K562 (cell line): ENCODE measurements at regions not wholly inside any gene's neighbourhood (a gene's known extent, or its start where the extent isn't known, plus 50 kb on each side); places are given as distances from the start of the nearest gene placed in this dataset.

Source experiments
- ATAC-seq: fragments of 200-7000 bp; cut with Tn5 transposase; 3 replicates; pipeline ENCODE4 v1.9.1; 2020; ENCODE audit warnings: moderate library complexity
- BruUV-seq: library from RNA; stranded (reverse); fragments of 400-500 nt; replicated peaks from 2 replicates; lab custom pipeline; 2021; lab: Mats Ljungman, UMichigan
- CTCF ChIA-PET: fragments of 300-600 bp; formaldehyde crosslinking; extraction: SDS; loops from one replicate; lab custom pipeline; 2021; ENCODE audit warnings: low intra/inter-chr PET ratio; lab: Yijun Ruan, JAX
- POLR2A ChIA-PET: fragments of 300-600, 350-650 bp; sonication (Branson Sonifier 250); formaldehyde crosslinking; extraction: SDS; loops from one replicate; lab custom pipeline; 2021; ENCODE audit warnings: antibody characterized with exemption, inconsistent platforms; lab: Yijun Ruan, JAX
- DNase-seq, 4 experiments: peaks; one replicate each; pipeline versions ENCODE4 v3.0.0 to v3.0.0-alpha.2; 2011 to 2018; ENCODE audit warnings: low spot score in 3 of 4, mixed read lengths in 3 of 4; ENCODE audit errors: extremely low read depth in 1 of 4
- FAIRE-seq: peaks from 2 replicates; lab custom pipeline; 2011; peaks lifted over from hg19 to GRCh38; lab: Jason Lieb, UNC
- H2AFZ ChIP-seq: 2 replicates; pipeline ENCODE4 v1.6.0; 2011; ENCODE audit warnings: low read depth, low read length, control low read depth, inconsistent platforms
- H3K27ac ChIP-seq: fragments of 200-600 bp; 3 replicates; pipeline ENCODE4 v1.8.0; 2011; ENCODE audit warnings: low read depth, mild to moderate bottlenecking, control low read depth, inconsistent platforms, low read length, moderate library complexity, mixed read lengths; ENCODE audit errors: extremely low read depth
- H3K27me3 ChIP-seq, 2 experiments: fragments of 300-600 bp in 1 of 2; 2 replicates in 1 of 2; 3 replicates in 1 of 2; pipeline versions ENCODE4 v1.6.0 to v1.8.0; 2011; ENCODE audit warnings: inconsistent platforms in 2 of 2, low read length in 2 of 2, mild to moderate bottlenecking in 1 of 2, mixed read lengths in 1 of 2, moderate library complexity in 1 of 2; ENCODE audit not compliant: control insufficient read depth in 2 of 2, insufficient read depth in 2 of 2
- H3K36me3 ChIP-seq: fragments of 300-600 bp; 3 replicates; pipeline ENCODE4 v1.8.0; 2011; ENCODE audit warnings: mild to moderate bottlenecking, low read length, inconsistent platforms; ENCODE audit not compliant: control insufficient read depth, insufficient read depth
- H3K4me1 ChIP-seq, 2 experiments: fragments of 200-600 bp in 1 of 2; replicated peaks in 1 of 2; 2 replicates in 1 of 2; 3 replicates in 1 of 2; pipeline versions ENCODE4 v1.5.1 to v1.8.0; 2011; ENCODE audit warnings: inconsistent platforms in 2 of 2, low read length in 2 of 2, mild to moderate bottlenecking in 1 of 2, mixed read lengths in 1 of 2, moderate library complexity in 1 of 2; ENCODE audit not compliant: control insufficient read depth in 2 of 2, insufficient read depth in 2 of 2
- H3K4me2 ChIP-seq: 2 replicates; pipeline ENCODE4 v1.6.1; 2011; ENCODE audit warnings: low read length, control low read depth, inconsistent platforms, mixed read lengths; ENCODE audit not compliant: insufficient read depth
- H3K4me3 ChIP-seq: fragments of 200-600 bp; sonication (generic), shearing (Covaris generic); 2 replicates; pipeline ENCODE4 v1.5.1; 2016; ENCODE audit warnings: control low read depth, inconsistent platforms
- H3K79me2 ChIP-seq: fragments of 200-600 bp; 3 replicates; pipeline ENCODE4 v1.8.0; 2011; ENCODE audit warnings: low read length, inconsistent platforms; ENCODE audit not compliant: control insufficient read depth, insufficient read depth
- H3K9ac ChIP-seq, 2 experiments: 2 replicates each; pipeline versions ENCODE4 v1.6.0 to v1.6.1; 2011; ENCODE audit warnings: low read depth in 2 of 2, low read length in 2 of 2, control low read depth in 1 of 2, inconsistent platforms in 1 of 2, mild to moderate bottlenecking in 1 of 2, mixed read lengths in 1 of 2; ENCODE audit not compliant: insufficient read depth in 1 of 2
- H3K9me1 ChIP-seq: one replicate; pipeline ENCODE4 v1.6.0; 2011; ENCODE audit warnings: inconsistent platforms, mild to moderate bottlenecking, low read length, moderate library complexity; ENCODE audit not compliant: control insufficient read depth, insufficient read depth
- H3K9me3 ChIP-seq: replicated peaks from 2 replicates; pipeline ENCODE4 v1.5.1; 2011; ENCODE audit warnings: low read depth, low read length, inconsistent platforms; ENCODE audit not compliant: control insufficient read depth, insufficient read depth
- H4K20me1 ChIP-seq: replicated peaks from 2 replicates; pipeline ENCODE4 v1.6.1; 2011; ENCODE audit warnings: low read length, inconsistent platforms, mixed read lengths; ENCODE audit not compliant: control insufficient read depth, insufficient read depth
- ARID1B ChIP-seq: fragments of 450-650 bp; IDR thresholded peaks from 2 replicates; pipeline ENCODE4 v1.6.1; 2016; ENCODE audit warnings: antibody characterized with exemption, mild to moderate bottlenecking, inconsistent platforms
- COPS2 ChIP-seq: fragments of 450-650 bp; conservative IDR thresholded peaks from 2 replicates; pipeline ENCODE4 v1.6.1; 2016; ENCODE audit warnings: mild to moderate bottlenecking, moderate library complexity
- LARP7 ChIP-seq: fragments of 450-650 bp; IDR thresholded peaks from 2 replicates; pipeline ENCODE4 v1.6.1; 2016
- MNT ChIP-seq, 2 experiments: fragments of 450-650 bp; conservative IDR thresholded peaks; 2 replicates each; pipeline ENCODE4 v1.6.1; 2017; ENCODE audit warnings: mild to moderate bottlenecking in 2 of 2, moderate library complexity in 2 of 2
- NBN ChIP-seq: fragments of 450-650 bp; IDR thresholded peaks from 2 replicates; pipeline ENCODE4 v1.6.1; 2016; ENCODE audit warnings: low read depth, mild to moderate bottlenecking
- NCOR1 ChIP-seq: fragments of 450-650 bp; IDR thresholded peaks from 2 replicates; pipeline ENCODE4 v1.6.1; 2016; ENCODE audit warnings: mild to moderate bottlenecking, moderate library complexity
- RBM34 ChIP-seq: fragments of 200-400 bp; formaldehyde crosslinking; IDR thresholded peaks from 2 replicates; pipeline ENCODE4 v1.6.1; 2018; ENCODE audit warnings: low read length, borderline replicate concordance; ENCODE audit not compliant: insufficient read depth
- RNF2 ChIP-seq: sonication (generic); IDR thresholded peaks from 2 replicates; pipeline ENCODE4 v1.6.1; 2016
- SP2 ChIP-seq: IDR thresholded peaks from 2 replicates; pipeline ENCODE4 v1.6.1; 2011; ENCODE audit warnings: mild to moderate bottlenecking, low read depth, low read length, moderate library complexity; ENCODE audit not compliant: poor library complexity, severe bottlenecking; ENCODE audit errors: extremely low read depth
- STAT5B ChIP-seq: fragments of 250-450 bp; sonication (Bioruptor Pico); IDR thresholded peaks from 2 replicates; pipeline ENCODE4 v1.8.0; 2021; ENCODE audit warnings: mild to moderate bottlenecking, inconsistent platforms
- ZC3H11A ChIP-seq: IDR thresholded peaks from 2 replicates; pipeline ENCODE4 v1.6.1; 2012; ENCODE audit warnings: low read depth, low read length, improper control_type of control experiment
- ZNF311 ChIP-seq: fragments of 250-450 bp; sonication (Bioruptor Pico); IDR thresholded peaks from 2 replicates; pipeline ENCODE4 v1.4.0; 2020; ENCODE audit warnings: mild to moderate bottlenecking, moderate library complexity
- ZNF354B ChIP-seq: fragments of 250-450 bp; sonication (Bioruptor Pico); IDR thresholded peaks from 2 replicates; pipeline ENCODE4 v1.4.0; 2020
- ZSCAN32 ChIP-seq: fragments of 450-650 bp; formaldehyde crosslinking; IDR thresholded peaks from 2 replicates; pipeline ENCODE4 v1.4.0; 2020; ENCODE audit warnings: mild to moderate bottlenecking, moderate library complexity
- WGBS: fragments of 100-300 bp; shearing (Covaris generic); methylation state at CpG from one replicate; pipeline ENCODE4 v1.1.6; 2016; ENCODE audit warnings: low coverage, mixed read lengths; ENCODE audit not compliant: insufficient coverage; ENCODE audit errors: missing lambda C conversion rate; 5-methylcytosine and 5-hydroxymethylcytosine counted together
- in situ Hi-C: fragments of 300-500 bp; cut with MboI; formaldehyde crosslinking; loops from 4 replicates; pipeline ENCODE4 v1.15.0; 2018; ENCODE audit warnings: inconsistent platforms, mixed read lengths
- intact Hi-C: fragments of 100-400 bp; cut with micrococcal nuclease; formaldehyde crosslinking; loops from 2 replicates; pipeline ENCODE4 v1.14.2; 2022
- TF ChIP-seq, protein P1 (sequence below): fragments of 250-450 bp; sonication (Bioruptor Pico); IDR thresholded peaks from 2 replicates; pipeline ENCODE4 v1.8.0; 2021; ENCODE audit warnings: moderate library complexity, mild to moderate bottlenecking, inconsistent platforms
- TF ChIP-seq, protein P2 (sequence below): sonication (generic); formaldehyde crosslinking; IDR thresholded peaks from 2 replicates; pipeline ENCODE4 v1.5.0; 2020; ENCODE audit warnings: missing genetic modification reagents

DNA sequence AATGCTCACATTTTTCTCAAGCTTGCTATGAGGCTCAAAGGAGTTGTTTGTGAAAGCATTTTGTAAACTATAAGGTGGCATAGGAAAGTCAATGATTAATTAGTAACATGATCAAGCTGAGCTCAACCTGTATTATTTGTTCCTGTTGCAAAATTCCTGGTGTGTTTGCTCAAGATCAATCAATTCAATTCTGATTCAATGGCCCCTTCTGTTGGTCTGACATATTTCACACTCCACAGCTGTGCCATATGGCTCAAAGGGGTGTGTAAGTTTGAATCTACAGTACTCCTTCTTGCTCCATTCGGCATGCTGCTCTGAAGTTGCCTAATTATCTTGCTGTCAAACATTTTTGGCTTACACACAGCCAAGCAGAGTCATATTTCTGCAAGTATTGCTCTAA is 341.6 kb upstream of the LRP1B start:
- no peak overlapping the region for H3K4me2 ChIP-seq
- H3K36me3 ChIP-seq: no peaks in the 10 kb centered on the region
- H3K4me3 ChIP-seq: no peak overlapping the region
- H3K9me3 ChIP-seq: peaks cover 4% of the 10 kb centered on the region
- no peaks in the 10 kb centered on the region for H4K20me1 ChIP-seq
- intact Hi-C loops (no loop called here), in situ Hi-C loops (no loop called here)
- ChIA-PET POLR2A (no interaction called here), CTCF (no interaction called here)
- no peak overlapping the region for H3K27ac ChIP-seq
- H3K9ac ChIP-seq: no peak overlapping the region
- no peak for DNase-seq
- H3K79me2 ChIP-seq: no peaks in the 10 kb centered on the region
- no peak overlapping the region for H2AFZ ChIP-seq
- TF ChIP-seq STAT5B (no peak), SP2 (no peak), ZSCAN32 (no peak), COPS2 (no peak), NBN (no peak), RBM34 (no peak), ARID1B (no peak), LARP7 (no peak), RNF2 (no peak)
- no peaks in the 10 kb centered on the region for H3K27me3 ChIP-seq
- H3K4me1 ChIP-seq: no peaks in the 10 kb centered on the region
- ATAC-seq: no peak
- H3K9me1 ChIP-seq: no peaks in the 10 kb centered on the region
- WGBS: 0% methylated on average over 1 of the region's 1 CpG
- no TSS peak for BruUV-seq
- no peak for FAIRE-seq

- Histone ChIP-seq H2AFZ (no peak overlapping the region), H3K4me3 (no peak overlapping the region)
- TF ChIP-seq, protein P1, sequence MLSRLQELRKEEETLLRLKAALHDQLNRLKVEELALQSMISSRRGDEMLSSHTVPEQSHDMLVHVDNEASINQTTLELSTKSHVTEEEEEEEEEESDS (CRISPR knock-in tag): no peak
- TF ChIP-seq NCOR1 (no peak), ZC3H11A (no peak), ZNF354B (CRISPR knock-in tag) (no peak), ZNF311 (CRISPR knock-in tag) (no peak), MNT (conservative IDR thresholded peaks at IDR 0.05) (no peak)
- TF ChIP-seq, protein P2, sequence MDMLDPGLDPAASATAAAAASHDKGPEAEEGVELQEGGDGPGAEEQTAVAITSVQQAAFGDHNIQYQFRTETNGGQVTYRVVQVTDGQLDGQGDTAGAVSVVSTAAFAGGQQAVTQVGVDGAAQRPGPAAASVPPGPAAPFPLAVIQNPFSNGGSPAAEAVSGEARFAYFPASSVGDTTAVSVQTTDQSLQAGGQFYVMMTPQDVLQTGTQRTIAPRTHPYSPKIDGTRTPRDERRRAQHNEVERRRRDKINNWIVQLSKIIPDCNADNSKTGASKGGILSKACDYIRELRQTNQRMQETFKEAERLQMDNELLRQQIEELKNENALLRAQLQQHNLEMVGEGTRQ (CRISPR knock-in tag): no peak
- TF ChIP-seq, all 486 proteins: peak for 0
- intact Hi-C loops: no loop called here
- 0% methylated on average over 1 of the region's 1 CpG for WGBS
- no peak for FAIRE-seq
- no peaks in the 10 kb centered on the region for H4K20me1 ChIP-seq
- no peak for ATAC-seq
- no peaks in the 10 kb centered on the region for H3K27me3 ChIP-seq
- no peaks in the 10 kb centered on the region; the same call in 1 of the 2 replicates for H3K9me3 ChIP-seq
- in situ Hi-C loops: no loop called here
- CTCF ChIA-PET: no interaction called here
- POLR2A ChIA-PET: no interaction called here
- no TSS peak for BruUV-seq
- H3K79me2 ChIP-seq: no peaks in the 10 kb centered on the region
- DNase-seq: no peak
- no peak overlapping the region for H3K4me2 ChIP-seq
- H3K9ac ChIP-seq: no peak overlapping the region
- H3K27ac ChIP-seq: no peak overlapping the region
- no peaks in the 10 kb centered on the region for H3K4me1 ChIP-seq
- no peaks in the 10 kb centered on the region for H3K36me3 ChIP-seq
- no peaks in the 10 kb centered on the region for H3K9me1 ChIP-seq
These were observed 336.5 kb upstream of the LRP1B start for GRCh38 chr2:142467321-142467720.
